A549 (cell line): ENCODE measurements at regions not wholly inside any gene's neighbourhood (a gene's known extent, or its start where the extent isn't known, plus 50 kb on each side); places are given as distances from the start of the nearest gene placed in this dataset.

ENCODE experiments used
- CHD2 ChIP-seq: fragments of 150-350 bp; IDR thresholded peaks from 2 replicates; pipeline ENCODE4 v1.6.1; 2014; ENCODE audit warnings: low read length; ENCODE audit not compliant: partially characterized antibody
- MYC ChIP-seq: IDR thresholded peaks from 2 replicates; pipeline ENCODE4 v1.6.1; 2012; ENCODE audit warnings: mild to moderate bottlenecking, inconsistent platforms, low read length, improper control_type of control experiment, borderline replicate concordance
- PHF8 ChIP-seq: fragments of 200-600 bp; sonication (generic); IDR thresholded peaks from 2 replicates; pipeline ENCODE4 v1.6.1; 2016; ENCODE audit warnings: low read depth, mild to moderate bottlenecking, antibody characterized with exemption, moderate library complexity, borderline replicate concordance
- POLR2A ChIP-seq: IDR thresholded peaks from 2 replicates; pipeline ENCODE4 v1.6.1; 2012; ENCODE audit warnings: mild to moderate bottlenecking, low read length
- RFX5 ChIP-seq: fragments of 450-650 bp; IDR thresholded peaks from 2 replicates; pipeline ENCODE4 v1.7.1; 2014; ENCODE audit warnings: antibody characterized with exemption, mild to moderate bottlenecking, moderate library complexity
- SREBF2 ChIP-seq: fragments of 450-650 bp; IDR thresholded peaks from 2 replicates; pipeline ENCODE4 v1.6.1; 2014; ENCODE audit warnings: mild to moderate bottlenecking, moderate library complexity
- ZSCAN20 ChIP-seq: fragments of 250-450 bp; sonication (Bioruptor Pico); IDR thresholded peaks from 2 replicates; pipeline ENCODE4 v1.8.0; 2022; ENCODE audit warnings: mild to moderate bottlenecking, moderate library complexity
- TF ChIP-seq, protein P1 (sequence below): fragments of >200 bp; sonication (Bioruptor Twin); formaldehyde crosslinking; IDR thresholded peaks from 3 replicates; pipeline ENCODE4 v1.5.1; 2016
- TF ChIP-seq, protein P2 (sequence below): fragments of 200-600 bp; sonication (generic); IDR thresholded peaks from 2 replicates; pipeline ENCODE4 v1.6.1; 2016; ENCODE audit warnings: antibody characterized with exemption, mild to moderate bottlenecking, moderate library complexity
- TF ChIP-seq, protein P3 (sequence below): IDR thresholded peaks from 2 replicates; pipeline ENCODE4 v1.6.1; 2012; ENCODE audit warnings: low read depth, borderline replicate concordance

DNA sequence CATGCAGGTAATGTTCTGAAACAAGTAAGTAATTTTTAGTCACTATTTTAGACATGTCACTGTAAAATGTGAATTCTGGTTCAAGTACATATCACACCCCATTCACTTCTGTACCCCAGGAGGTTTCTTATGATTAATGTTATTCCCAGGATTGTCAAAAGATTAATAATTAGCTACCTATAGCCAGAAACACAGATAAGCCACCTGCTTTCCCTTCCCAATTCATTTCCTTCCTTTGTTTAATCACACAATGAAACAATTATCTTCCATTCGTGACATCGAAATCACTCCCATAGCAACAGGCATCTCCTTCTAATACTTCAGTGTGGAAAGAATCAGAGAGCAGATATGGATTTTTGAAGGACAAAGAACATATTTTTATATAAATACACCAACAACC is 1650.3 kb upstream of the CELF4 start:
- TF ChIP-seq, protein P1, sequence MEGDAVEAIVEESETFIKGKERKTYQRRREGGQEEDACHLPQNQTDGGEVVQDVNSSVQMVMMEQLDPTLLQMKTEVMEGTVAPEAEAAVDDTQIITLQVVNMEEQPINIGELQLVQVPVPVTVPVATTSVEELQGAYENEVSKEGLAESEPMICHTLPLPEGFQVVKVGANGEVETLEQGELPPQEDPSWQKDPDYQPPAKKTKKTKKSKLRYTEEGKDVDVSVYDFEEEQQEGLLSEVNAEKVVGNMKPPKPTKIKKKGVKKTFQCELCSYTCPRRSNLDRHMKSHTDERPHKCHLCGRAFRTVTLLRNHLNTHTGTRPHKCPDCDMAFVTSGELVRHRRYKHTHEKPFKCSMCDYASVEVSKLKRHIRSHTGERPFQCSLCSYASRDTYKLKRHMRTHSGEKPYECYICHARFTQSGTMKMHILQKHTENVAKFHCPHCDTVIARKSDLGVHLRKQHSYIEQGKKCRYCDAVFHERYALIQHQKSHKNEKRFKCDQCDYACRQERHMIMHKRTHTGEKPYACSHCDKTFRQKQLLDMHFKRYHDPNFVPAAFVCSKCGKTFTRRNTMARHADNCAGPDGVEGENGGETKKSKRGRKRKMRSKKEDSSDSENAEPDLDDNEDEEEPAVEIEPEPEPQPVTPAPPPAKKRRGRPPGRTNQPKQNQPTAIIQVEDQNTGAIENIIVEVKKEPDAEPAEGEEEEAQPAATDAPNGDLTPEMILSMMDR: no peak
- no peak for TF ChIP-seq MYC
- no peak for TF ChIP-seq PHF8
- no peak for TF ChIP-seq CHD2
- TF ChIP-seq, protein P2, sequence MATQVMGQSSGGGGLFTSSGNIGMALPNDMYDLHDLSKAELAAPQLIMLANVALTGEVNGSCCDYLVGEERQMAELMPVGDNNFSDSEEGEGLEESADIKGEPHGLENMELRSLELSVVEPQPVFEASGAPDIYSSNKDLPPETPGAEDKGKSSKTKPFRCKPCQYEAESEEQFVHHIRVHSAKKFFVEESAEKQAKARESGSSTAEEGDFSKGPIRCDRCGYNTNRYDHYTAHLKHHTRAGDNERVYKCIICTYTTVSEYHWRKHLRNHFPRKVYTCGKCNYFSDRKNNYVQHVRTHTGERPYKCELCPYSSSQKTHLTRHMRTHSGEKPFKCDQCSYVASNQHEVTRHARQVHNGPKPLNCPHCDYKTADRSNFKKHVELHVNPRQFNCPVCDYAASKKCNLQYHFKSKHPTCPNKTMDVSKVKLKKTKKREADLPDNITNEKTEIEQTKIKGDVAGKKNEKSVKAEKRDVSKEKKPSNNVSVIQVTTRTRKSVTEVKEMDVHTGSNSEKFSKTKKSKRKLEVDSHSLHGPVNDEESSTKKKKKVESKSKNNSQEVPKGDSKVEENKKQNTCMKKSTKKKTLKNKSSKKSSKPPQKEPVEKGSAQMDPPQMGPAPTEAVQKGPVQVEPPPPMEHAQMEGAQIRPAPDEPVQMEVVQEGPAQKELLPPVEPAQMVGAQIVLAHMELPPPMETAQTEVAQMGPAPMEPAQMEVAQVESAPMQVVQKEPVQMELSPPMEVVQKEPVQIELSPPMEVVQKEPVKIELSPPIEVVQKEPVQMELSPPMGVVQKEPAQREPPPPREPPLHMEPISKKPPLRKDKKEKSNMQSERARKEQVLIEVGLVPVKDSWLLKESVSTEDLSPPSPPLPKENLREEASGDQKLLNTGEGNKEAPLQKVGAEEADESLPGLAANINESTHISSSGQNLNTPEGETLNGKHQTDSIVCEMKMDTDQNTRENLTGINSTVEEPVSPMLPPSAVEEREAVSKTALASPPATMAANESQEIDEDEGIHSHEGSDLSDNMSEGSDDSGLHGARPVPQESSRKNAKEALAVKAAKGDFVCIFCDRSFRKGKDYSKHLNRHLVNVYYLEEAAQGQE: no peak
- TF ChIP-seq POLR2A: no peak
- no peak for TF ChIP-seq RFX5
- TF ChIP-seq, protein P3, sequence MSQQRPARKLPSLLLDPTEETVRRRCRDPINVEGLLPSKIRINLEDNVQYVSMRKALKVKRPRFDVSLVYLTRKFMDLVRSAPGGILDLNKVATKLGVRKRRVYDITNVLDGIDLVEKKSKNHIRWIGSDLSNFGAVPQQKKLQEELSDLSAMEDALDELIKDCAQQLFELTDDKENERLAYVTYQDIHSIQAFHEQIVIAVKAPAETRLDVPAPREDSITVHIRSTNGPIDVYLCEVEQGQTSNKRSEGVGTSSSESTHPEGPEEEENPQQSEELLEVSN: no peak
- no peak for TF ChIP-seq SREBF2
- TF ChIP-seq ZSCAN20 (CRISPR knock-in tag): no peak
